Peyer's patch (tissue), 4 donors: ENCODE measurements at regions not wholly inside any gene's neighbourhood (a gene's known extent, or its start where the extent isn't known, plus 50 kb on each side); places are given as distances from the start of the nearest gene placed in this dataset.

Experiments used
- DNase-seq, 3 donors: peaks; one replicate each; pipeline ENCODE4 v3.0.0-alpha.2; 2017 to 2019
- H3K27ac ChIP-seq, 4 donors: fragments of 200-600 bp; sonication (generic); one replicate each; pipeline ENCODE4 v1.5.1; 2016 to 2019
- H3K27me3 ChIP-seq, 2 donors: fragments of 200-600 bp; sonication (generic); one replicate each; pipeline ENCODE4 v1.5.1; 2019
- H3K36me3 ChIP-seq, 3 donors: fragments of 200-600 bp; sonication (generic); one replicate each; pipeline ENCODE4 v1.5.1; 2016 to 2019
- H3K4me1 ChIP-seq, 4 donors: fragments of 200-600 bp; sonication (generic); one replicate each; pipeline ENCODE4 v1.5.1; 2016 to 2019
- H3K4me3 ChIP-seq, 4 donors: fragments of 200-600 bp; sonication (generic); 1 replicate in 3 of 4; 2 replicates in 1 of 4; pipeline ENCODE4 v1.5.1; 2016 to 2019; ENCODE audit warnings: mild to moderate bottlenecking in 1 of 4
- H3K9me3 ChIP-seq, 4 donors: fragments of 200-600 bp; sonication (generic); one replicate each; pipeline ENCODE4 v1.5.1; 2016 to 2019; ENCODE audit warnings: mild to moderate bottlenecking in 1 of 4
- POLR2A ChIP-seq, 2 donors: fragments of 450-650 bp; IDR thresholded peaks; one replicate each; pipeline ENCODE4 v1.5.1; 2017; ENCODE audit warnings: antibody characterized with exemption in 2 of 2, mild to moderate bottlenecking in 2 of 2, moderate library complexity in 2 of 2
- TF ChIP-seq, protein P1 (sequence below), 6 experiments: fragments of 450-650 bp in 4 of 6; fragments of 200-600 bp in 2 of 6; sonication (generic) in 1 of 6; IDR thresholded peaks; one replicate each; pipeline ENCODE4 v1.5.1; 2017 to 2019; ENCODE audit warnings: antibody characterized with exemption in 6 of 6, mild to moderate bottlenecking in 3 of 6, moderate library complexity in 1 of 6

DNA sequence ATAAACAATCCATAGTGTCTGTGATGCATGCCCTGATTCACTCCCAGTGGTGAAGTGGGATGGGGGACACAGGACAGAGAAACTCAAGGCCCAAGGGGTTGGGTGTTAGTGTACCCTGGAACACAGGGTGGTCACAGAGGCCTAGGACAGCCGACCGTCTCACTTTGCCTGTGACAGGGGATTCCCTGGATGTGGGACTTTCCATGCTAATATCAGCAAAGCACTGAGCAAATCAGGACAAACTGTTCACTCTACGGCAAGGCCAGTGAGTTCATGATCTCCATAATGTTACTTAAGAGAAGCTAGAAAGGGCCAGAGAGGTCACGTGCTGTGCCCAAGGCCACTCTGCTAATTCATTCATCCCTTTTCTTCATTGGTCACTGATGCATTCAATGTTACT is 158.7 kb upstream of the RBPJ start:
- no peak for DNase-seq
- no peak for TF ChIP-seq POLR2A (IDR thresholded peaks at IDR 0.05)
- TF ChIP-seq, protein P1, sequence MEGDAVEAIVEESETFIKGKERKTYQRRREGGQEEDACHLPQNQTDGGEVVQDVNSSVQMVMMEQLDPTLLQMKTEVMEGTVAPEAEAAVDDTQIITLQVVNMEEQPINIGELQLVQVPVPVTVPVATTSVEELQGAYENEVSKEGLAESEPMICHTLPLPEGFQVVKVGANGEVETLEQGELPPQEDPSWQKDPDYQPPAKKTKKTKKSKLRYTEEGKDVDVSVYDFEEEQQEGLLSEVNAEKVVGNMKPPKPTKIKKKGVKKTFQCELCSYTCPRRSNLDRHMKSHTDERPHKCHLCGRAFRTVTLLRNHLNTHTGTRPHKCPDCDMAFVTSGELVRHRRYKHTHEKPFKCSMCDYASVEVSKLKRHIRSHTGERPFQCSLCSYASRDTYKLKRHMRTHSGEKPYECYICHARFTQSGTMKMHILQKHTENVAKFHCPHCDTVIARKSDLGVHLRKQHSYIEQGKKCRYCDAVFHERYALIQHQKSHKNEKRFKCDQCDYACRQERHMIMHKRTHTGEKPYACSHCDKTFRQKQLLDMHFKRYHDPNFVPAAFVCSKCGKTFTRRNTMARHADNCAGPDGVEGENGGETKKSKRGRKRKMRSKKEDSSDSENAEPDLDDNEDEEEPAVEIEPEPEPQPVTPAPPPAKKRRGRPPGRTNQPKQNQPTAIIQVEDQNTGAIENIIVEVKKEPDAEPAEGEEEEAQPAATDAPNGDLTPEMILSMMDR (IDR thresholded peaks at IDR 0.05): no peak
- no peaks in the 10 kb centered on the region for H3K9me3 ChIP-seq
- H3K27me3 ChIP-seq: no peaks in the 10 kb centered on the region
- no peaks in the 10 kb centered on the region for H3K36me3 ChIP-seq
- no peaks in the 10 kb centered on the region for H3K4me1 ChIP-seq
- H3K27ac ChIP-seq: no peak overlapping the region
- H3K4me3 ChIP-seq: no peak overlapping the region

GRCh38 chr4:26163425-26164362 is 157.1 kb upstream of the RBPJ start:
- Histone ChIP-seq H3K27ac (no peak overlapping the region), H3K4me1 (no peaks in the 10 kb centered on the region), H3K27me3 (no peaks in the 10 kb centered on the region), H3K9me3 (no peaks in the 10 kb centered on the region), H3K36me3 (no peaks in the 10 kb centered on the region), H3K4me3 (no peak overlapping the region)
- DNase-seq: no peak
- no peak for TF ChIP-seq POLR2A (IDR thresholded peaks at IDR 0.05)
- TF ChIP-seq, protein P1 (IDR thresholded peaks at IDR 0.05): no peak

GRCh38 chr4:26171501-26171900 is 149.3 kb upstream of the RBPJ start:
- H3K27me3 ChIP-seq: no peaks in the 10 kb centered on the region
- no peaks in the 10 kb centered on the region for H3K9me3 ChIP-seq
- H3K4me1 ChIP-seq: peaks cover 0 to 5% (median 0%) of the 10 kb centered on the region in 4 donors
- TF ChIP-seq, protein P1 (IDR thresholded peaks at IDR 0.05): no peak
- TF ChIP-seq POLR2A (IDR thresholded peaks at IDR 0.05): no peak
- H3K27ac ChIP-seq: no peak overlapping the region
- H3K36me3 ChIP-seq: no peaks in the 10 kb centered on the region
- DNase-seq: no peak
- no peak overlapping the region for H3K4me3 ChIP-seq

- TF ChIP-seq, protein P1 (IDR thresholded peaks at IDR 0.05): no peak
- H3K9me3 ChIP-seq: no peaks in the 10 kb centered on the region
- no peaks in the 10 kb centered on the region for H3K27me3 ChIP-seq
- no peaks in the 10 kb centered on the region for H3K36me3 ChIP-seq
- H3K4me1 ChIP-seq: peaks cover 0 to 5% (median 0%) of the 10 kb centered on the region in 4 donors
- no peak overlapping the region for H3K4me3 ChIP-seq
- DNase-seq: no peak
- H3K27ac ChIP-seq: no peak overlapping the region
Measured at GRCh38 chr4:26171941-26172340, 148.9 kb upstream of the RBPJ start.

DNA sequence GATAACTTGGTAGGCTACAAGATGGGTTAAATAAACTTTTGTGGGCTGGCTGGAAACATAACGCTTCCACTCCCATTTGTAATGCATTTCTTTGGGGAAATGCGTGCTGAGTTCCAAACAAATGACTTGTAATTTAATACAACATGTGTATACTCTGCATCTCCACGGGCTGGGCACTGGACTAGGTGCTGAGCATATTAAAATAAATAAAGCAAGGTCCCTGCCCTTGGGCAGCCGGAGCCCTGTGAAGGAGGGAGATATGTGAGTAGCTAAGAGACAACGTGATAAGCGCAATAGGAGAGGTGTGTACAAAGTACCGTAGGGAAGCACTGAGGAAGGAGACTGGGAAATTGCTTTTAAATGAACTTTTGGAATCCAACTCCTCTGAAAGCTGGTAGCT is 147.2 kb upstream of the RBPJ start:
- no peak for TF ChIP-seq POLR2A (IDR thresholded peaks at IDR 0.05)
- TF ChIP-seq, protein P1 (IDR thresholded peaks at IDR 0.05): no peak
- Histone ChIP-seq H3K4me1 (peaks cover 0 to 5% (median 0%) of the 10 kb centered on the region in 4 donors), H3K27ac (peak overlapping the region in 1 of 4 donors; percentile 43), H3K27me3 (no peaks in the 10 kb centered on the region), H3K36me3 (no peaks in the 10 kb centered on the region), H3K4me3 (peak overlapping the region in 1 of 4 donors; percentile 16), H3K9me3 (no peaks in the 10 kb centered on the region)
- DNase-seq: no peak
